ENCODE measurements at regions not wholly inside any gene's neighbourhood (a gene's known extent, or its start where the extent isn't known, plus 50 kb on each side); places are given as distances from the start of the nearest gene placed in this dataset.

GRCh38 chr7:91357901-91358300 is 93.7 kb downstream of the FZD1 start:
- no peaks in the 10 kb centered on the region for H3K79me2 ChIP-seq (ENCODE audit: control insufficient read depth, insufficient read depth, low read length)
- H3K27me3 ChIP-seq (ENCODE audit: control insufficient read depth in 2 of 2, insufficient read depth in 2 of 2, low read length in 2 of 2) = no peaks in the 10 kb centered on the region
- H3K9me3 ChIP-seq (replicated peaks; ENCODE audit: control insufficient read depth, insufficient read depth, low read depth, low read length) = no peaks in the 10 kb centered on the region
- in situ Hi-C loops (cut with MboI) (no loop called here), intact Hi-C loops (cut with micrococcal nuclease) (no loop called here)
- H3K4me1 ChIP-seq (replicated peaks in 1 of 2; ENCODE audit: control insufficient read depth in 2 of 2, insufficient read depth in 2 of 2, low read length in 2 of 2) = no peaks in the 10 kb centered on the region
- no peak overlapping the region for H2AFZ ChIP-seq (ENCODE audit: low read depth, low read length)
- ChIA-PET CTCF (ENCODE audit: low intra/inter-chr PET ratio) (no interaction called here), POLR2A (interaction anchor here (0.9 kb wide), 1 partner anchor 665 kb away, joined by 3 read pairs; no protein-coding TSS in a partner anchor)
- H3K9me1 ChIP-seq (ENCODE audit: control insufficient read depth, insufficient read depth, low read length) = no peaks in the 10 kb centered on the region
- H3K27ac ChIP-seq (ENCODE audit: extremely low read depth, low read depth, low read length) = no peak overlapping the region
- FAIRE-seq = no peak
- no peaks in the 10 kb centered on the region for H3K36me3 ChIP-seq (ENCODE audit: control insufficient read depth, insufficient read depth, low read length)
- 0% methylated on average over 1 of the region's 1 CpG for WGBS (ENCODE audit: insufficient coverage, low coverage, missing lambda C conversion rate)
- DNase-seq (ENCODE audit: extremely low read depth in 1 of 4, low spot score in 3 of 4) = no peak
- H3K4me3 ChIP-seq = no peak overlapping the region
- no peak overlapping the region for H3K9ac ChIP-seq (ENCODE audit: insufficient read depth in 1 of 2, low read depth in 2 of 2, low read length in 2 of 2)
- H3K4me2 ChIP-seq (ENCODE audit: insufficient read depth, low read length) = no peak overlapping the region
- no TSS peak for BruUV-seq (replicated peaks)
- no peaks in the 10 kb centered on the region for H4K20me1 ChIP-seq (replicated peaks; ENCODE audit: control insufficient read depth, insufficient read depth, low read length)
- no peak for ATAC-seq
- TF ChIP-seq, protein P1, sequence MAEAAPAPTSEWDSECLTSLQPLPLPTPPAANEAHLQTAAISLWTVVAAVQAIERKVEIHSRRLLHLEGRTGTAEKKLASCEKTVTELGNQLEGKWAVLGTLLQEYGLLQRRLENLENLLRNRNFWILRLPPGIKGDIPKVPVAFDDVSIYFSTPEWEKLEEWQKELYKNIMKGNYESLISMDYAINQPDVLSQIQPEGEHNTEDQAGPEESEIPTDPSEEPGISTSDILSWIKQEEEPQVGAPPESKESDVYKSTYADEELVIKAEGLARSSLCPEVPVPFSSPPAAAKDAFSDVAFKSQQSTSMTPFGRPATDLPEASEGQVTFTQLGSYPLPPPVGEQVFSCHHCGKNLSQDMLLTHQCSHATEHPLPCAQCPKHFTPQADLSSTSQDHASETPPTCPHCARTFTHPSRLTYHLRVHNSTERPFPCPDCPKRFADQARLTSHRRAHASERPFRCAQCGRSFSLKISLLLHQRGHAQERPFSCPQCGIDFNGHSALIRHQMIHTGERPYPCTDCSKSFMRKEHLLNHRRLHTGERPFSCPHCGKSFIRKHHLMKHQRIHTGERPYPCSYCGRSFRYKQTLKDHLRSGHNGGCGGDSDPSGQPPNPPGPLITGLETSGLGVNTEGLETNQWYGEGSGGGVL (CRISPR knock-in tag; IDR thresholded peaks at IDR 0.05) = no peak
- TF ChIP-seq CHCHD3 (CRISPR knock-in tag; IDR thresholded peaks at IDR 0.05) (no peak), JUN (IDR thresholded peaks at IDR 0.05; ENCODE audit: borderline replicate concordance, low read depth, low read length) (no peak), JUN (CRISPR knock-in tag; IDR thresholded peaks at IDR 0.05; ENCODE audit: borderline replicate concordance) (no peak), RHOXF2B (CRISPR knock-in tag; conservative IDR thresholded peaks at IDR 0.05) (no peak), PRPF4 (IDR thresholded peaks at IDR 0.05; ENCODE audit: insufficient read depth, low read depth, low read length, poor library complexity, severe bottlenecking) (no peak), PML (IDR thresholded peaks at IDR 0.05; ENCODE audit: low read length) (no peak), OTX1 (CRISPR knock-in tag; IDR thresholded peaks at IDR 0.05) (no peak), E2F3 (CRISPR knock-in tag; IDR thresholded peaks at IDR 0.05) (no peak), ZNF592 (IDR thresholded peaks at IDR 0.05) (no peak), NCOR1 (IDR thresholded peaks at IDR 0.05) (no peak), NR2F6 (CRISPR knock-in tag; IDR thresholded peaks at IDR 0.05) (no peak), NCOA4 (IDR thresholded peaks at IDR 0.05; ENCODE audit: partially characterized antibody) (no peak), SPI1 (IDR thresholded peaks at IDR 0.05; ENCODE audit: borderline replicate concordance, low read depth, low read length) (no peak), RBFOX2 (IDR thresholded peaks at IDR 0.05; ENCODE audit: low read depth, low read length) (no peak), FOXA1 (IDR thresholded peaks at IDR 0.05; ENCODE audit: borderline replicate concordance) (no peak), KLF1 (tag; IDR thresholded peaks at IDR 0.05) (no peak), GTF2A2 (tag; IDR thresholded peaks at IDR 0.05) (no peak)
- TF ChIP-seq, protein P2, sequence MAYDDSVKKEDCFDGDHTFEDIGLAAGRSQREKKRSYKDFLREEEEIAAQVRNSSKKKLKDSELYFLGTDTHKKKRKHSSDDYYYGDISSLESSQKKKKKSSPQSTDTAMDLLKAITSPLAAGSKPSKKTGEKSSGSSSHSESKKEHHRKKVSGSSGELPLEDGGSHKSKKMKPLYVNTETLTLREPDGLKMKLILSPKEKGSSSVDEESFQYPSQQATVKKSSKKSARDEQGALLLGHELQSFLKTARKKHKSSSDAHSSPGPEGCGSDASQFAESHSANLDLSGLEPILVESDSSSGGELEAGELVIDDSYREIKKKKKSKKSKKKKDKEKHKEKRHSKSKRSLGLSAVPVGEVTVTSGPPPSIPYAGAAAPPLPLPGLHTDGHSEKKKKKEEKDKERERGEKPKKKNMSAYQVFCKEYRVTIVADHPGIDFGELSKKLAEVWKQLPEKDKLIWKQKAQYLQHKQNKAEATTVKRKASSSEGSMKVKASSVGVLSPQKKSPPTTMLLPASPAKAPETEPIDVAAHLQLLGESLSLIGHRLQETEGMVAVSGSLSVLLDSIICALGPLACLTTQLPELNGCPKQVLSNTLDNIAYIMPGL (CRISPR knock-in tag; IDR thresholded peaks at IDR 0.05) = no peak
